Skeletal muscle cell (primary cell): ENCODE measurements at regions not wholly inside any gene's neighbourhood (a gene's known extent, or its start where the extent isn't known, plus 50 kb on each side); places are given as distances from the start of the nearest gene placed in this dataset.
A peak's percentile ranks its signal among the peaks of the same experiment; 100 is the strongest.

Experiments used
- DNase-seq: peaks from one replicate; pipeline ENCODE4 v3.0.0-alpha.2; 2010; ENCODE audit warnings: low read depth
- H3K4me3 ChIP-seq: 2 replicates; pipeline ENCODE4 v1.5.1; 2011; ENCODE audit warnings: low read depth, mild to moderate bottlenecking, control low read depth, low read length, moderate library complexity

- DNase-seq = no peak
- no peak overlapping the region for H3K4me3 ChIP-seq
Measured at GRCh38 chr6:66751630-66752029, 1044.6 kb upstream of the EYS start.

DNA sequence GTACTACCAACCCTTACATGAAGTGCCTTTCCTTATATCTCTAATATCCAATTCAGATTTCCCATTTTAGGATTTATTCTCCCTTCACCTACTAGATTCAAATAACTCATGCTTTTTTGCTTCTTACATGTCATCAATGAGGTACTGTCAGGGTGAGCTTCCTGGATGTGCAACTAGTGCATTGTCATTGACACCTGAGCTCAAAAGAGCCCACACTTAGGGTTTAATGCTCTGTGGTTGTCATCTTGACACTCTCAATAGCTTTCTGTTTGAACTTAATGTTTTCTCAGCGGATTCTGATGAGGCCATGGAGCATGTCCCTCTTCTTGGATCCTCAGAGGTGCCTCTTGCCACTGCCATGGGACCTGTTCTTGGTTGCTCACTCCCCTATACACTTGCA is 1033.3 kb upstream of the EYS start:
- no peak for DNase-seq
- no peak overlapping the region for H3K4me3 ChIP-seq

DNA sequence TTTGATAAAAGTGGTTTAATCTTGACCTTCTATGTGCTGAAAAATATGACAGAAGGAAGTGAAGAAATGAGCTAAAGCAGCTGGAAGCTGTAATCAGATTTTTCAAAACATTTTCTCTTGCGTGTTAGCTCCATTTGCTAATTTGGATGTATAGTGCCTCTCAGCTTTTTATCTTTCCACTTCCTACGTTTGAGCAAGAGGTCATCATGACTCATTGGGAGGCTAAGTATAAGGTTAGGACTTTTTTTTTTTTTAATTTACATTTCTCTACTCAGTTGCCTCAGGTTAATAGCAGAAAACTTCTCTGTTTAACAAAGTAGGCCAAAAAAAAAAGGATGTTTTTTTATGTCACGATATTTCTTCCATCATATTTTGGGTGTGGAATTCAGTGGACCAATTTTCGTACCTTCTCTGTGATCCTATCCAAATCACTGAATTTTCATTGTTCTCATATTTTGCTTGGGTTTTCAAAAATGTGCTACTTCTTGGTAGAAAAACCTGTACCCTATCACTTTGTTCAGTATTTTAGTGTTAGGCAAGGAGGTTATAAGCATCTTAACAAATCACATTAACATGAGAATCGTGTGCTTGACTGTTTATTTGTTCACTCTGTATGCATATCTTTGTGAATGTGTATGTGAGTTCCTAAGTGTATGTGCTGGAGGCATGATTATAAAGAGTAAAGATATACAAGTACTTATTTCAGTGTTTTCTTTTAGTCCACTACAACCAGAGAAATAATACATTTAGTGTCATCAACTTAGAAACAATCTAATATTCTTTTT is 1028.3 kb upstream of the EYS start:
- peak; percentile 4 for DNase-seq

DNA sequence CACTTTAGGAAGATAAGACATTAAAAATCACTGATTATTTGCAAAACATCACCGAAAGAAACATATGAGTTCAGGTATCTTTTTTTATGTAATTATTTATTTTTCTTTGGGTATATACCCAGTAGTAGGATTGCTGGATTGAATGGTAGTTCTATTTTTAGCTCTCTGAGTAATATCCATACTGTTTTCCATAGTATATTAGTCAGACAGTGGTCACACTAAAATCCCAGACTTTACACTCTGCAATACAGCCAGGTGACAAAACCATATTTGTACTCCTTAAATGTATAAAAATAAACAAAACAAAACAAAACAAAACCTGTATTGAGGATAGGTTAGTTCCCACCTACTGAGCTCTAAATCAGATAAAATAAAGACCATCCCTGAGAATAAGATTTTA is 1024.3 kb upstream of the EYS start:
- no peak overlapping the region for H3K4me3 ChIP-seq
- DNase-seq = no peak

More for the DNA sequence above, 1028.3 kb upstream of the EYS start:
- no peak overlapping the region for H3K4me3 ChIP-seq

GRCh38 chr6:66725670-66726069 is 1018.6 kb upstream of the EYS start:
- DNase-seq = no peak
- H3K4me3 ChIP-seq = no peak overlapping the region

- no peak for DNase-seq
- no peak overlapping the region for H3K4me3 ChIP-seq
Measured at GRCh38 chr6:66717801-66718200, 1010.8 kb upstream of the EYS start.

DNA sequence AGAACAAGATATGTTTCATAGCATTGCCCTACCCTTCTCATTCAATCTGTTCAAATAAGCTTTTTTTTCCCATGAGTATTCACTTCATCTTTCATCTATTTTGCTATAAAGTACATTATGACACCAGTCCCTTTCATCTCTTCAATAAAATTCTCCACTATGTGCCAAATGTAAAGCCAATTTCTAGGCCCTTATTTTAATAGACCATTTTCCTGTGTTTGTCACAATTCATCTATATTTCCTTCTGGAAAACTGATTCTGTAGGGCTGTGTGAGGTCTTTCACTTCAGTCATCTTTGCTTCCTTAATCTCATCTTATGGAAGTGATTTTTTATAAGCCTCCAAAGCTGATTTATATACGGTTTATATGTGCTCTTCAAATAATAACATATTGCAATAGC is 992.4 kb upstream of the EYS start:
- H3K4me3 ChIP-seq = no peak overlapping the region

DNA sequence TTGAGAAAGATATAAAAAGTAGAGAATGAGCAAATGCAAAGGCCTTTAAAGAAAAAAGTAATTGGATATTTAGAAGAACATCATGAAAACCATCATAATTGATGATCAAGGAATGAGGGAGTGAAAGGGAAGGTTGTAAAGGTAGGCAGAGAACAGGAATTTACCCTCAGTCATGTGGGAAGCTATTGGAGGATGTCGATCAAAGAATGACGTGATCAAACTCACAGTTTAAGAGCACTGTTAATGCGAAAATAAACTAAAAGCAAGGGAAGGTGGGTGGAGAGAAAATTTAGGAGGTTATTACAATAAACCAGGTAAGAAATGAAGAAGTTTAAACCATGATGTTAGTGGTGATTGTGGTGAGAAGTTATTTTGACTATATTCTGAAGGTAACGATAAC is 982.6 kb upstream of the EYS start:
- H3K4me3 ChIP-seq = no peak overlapping the region
- no peak for DNase-seq

More for the DNA sequence above, 992.4 kb upstream of the EYS start:
- DNase-seq = no peak

DNA sequence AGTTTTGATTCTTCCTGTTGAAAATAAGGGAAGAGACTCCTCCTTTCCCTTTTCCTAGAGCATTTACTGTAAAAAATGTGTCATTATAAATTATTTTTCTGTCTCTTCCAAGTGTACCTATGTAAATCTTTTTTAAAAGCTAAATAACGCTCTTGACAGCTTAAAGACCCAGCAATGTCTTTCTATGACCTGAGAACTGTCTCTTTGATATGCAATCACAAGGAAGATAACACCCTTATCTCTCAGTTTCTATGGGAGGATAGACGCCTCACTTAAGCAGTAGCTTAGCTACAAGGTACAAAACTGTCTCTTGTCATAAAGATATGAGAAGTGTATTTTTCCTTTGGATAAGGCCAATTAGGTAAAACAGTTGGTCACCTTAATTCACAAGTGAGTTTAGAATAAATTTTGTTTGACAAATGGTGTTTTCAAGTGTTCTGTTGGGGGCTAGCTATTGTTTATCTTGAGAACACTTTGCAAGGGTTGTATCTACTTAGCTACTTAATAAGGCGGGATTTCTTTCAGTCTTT is 980.6 kb upstream of the EYS start:
- no peak for DNase-seq
- no peak overlapping the region for H3K4me3 ChIP-seq

- H3K4me3 ChIP-seq = no peak overlapping the region
- no peak for DNase-seq
Measured at GRCh38 chr6:66675906-66676305, 968.9 kb upstream of the EYS start.

DNA sequence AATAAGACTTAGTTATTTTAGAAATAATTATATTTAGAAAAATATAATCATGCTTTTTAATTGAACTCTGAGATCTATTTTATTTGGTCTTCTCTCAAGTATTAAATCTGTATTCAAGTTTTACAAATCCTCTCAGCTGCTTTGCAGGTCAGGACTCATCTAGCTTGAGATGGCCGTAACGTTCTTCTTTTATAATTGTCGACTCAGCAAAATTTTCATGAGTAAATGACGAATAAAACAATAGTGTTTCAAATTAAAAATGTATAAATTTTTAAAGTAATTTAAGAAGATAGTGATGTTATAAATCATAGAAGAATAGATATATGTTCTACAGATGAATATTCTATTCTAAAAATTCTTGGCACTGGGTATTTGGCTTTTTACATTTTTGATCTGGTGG is 957.1 kb upstream of the EYS start:
- DNase-seq = no peak
- H3K4me3 ChIP-seq = no peak overlapping the region

DNA sequence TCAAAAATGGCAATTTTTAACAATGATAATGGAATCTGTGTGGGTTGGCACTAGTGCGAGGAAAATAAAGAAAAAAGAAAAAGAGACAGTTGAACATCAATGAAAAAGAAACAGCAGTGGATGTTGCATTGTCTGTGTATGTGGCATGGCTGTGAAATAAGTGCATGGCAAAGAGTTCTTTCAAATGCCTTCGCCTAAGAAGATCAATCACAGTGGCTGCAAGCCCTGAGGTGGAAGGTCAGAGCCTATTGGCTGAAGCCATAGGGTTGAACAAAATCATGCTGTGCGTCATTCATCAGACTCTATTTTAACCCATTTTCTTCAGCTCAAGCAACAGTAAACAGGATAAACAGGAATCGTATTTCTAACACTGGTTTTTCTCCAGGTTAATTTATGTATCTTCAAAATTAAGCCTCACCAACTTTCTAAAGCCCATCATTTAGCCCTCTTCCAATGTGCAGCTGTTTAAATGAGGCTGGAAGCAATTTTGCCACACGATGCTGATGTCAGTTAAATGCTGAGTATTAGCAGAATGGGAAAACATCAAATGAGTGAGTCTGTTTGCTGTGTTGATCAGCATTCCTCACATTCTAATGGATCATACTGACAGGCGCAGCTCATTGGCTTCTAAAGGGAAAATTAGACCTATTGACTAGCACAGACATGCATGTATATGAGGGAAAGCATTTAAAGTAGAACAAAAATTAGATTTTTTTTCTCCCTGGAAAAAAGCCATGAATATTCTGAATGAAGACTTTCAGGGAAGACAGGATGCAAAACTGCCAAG is 955.9 kb upstream of the EYS start:
- H3K4me3 ChIP-seq = no peak overlapping the region
- no peak for DNase-seq

GRCh38 chr6:66662196-66662595 is 955.2 kb upstream of the EYS start:
- no peak overlapping the region for H3K4me3 ChIP-seq
- DNase-seq = no peak

GRCh38 chr6:66655420-66655819 is 948.4 kb upstream of the EYS start:
- no peak for DNase-seq
- H3K4me3 ChIP-seq = no peak overlapping the region

GRCh38 chr6:66638518-66638917 is 931.5 kb upstream of the EYS start:
- no peak for DNase-seq
- no peak overlapping the region for H3K4me3 ChIP-seq

DNA sequence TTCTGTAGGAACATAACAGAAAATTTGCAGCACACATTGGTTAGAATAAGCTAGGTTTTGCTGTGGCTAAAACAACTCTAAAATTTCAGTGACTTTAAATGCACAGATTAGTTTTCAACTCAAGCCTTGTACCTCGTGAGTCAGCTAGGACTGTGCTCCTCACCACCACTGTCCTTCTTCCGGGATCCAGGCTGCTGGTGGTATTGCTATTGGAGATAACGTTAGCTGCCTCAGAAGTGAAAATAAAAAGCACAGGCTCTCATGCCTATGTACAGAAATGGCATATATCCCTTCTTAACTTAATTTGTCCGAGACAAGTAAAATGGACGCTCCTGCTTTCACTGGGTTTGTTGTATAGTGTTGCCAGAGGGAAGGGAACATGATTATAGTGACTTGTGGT is 931.1 kb upstream of the EYS start:
- DNase-seq = no peak
- no peak overlapping the region for H3K4me3 ChIP-seq

DNA sequence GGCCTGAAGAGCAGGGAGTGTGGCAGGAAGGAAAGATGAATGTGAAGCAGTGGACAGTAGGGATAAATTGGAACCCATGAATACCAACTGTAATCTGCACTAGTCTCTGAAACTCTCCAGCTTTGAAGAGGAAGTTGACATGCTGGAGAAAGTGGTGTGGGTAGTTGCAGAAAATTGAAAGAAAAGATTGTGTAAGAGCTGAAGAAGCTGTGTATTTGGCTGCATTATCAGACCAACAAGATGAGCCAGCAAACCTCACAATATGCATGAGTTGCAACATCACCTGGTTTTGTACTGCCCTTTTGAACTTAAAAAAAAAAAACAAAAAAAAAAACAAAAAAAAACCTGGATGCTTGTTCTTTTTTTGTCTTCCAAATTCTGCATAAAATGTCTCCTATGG is 921.9 kb upstream of the EYS start:
- peak; percentile 24 for DNase-seq
- no peak overlapping the region for H3K4me3 ChIP-seq

GRCh38 chr6:66623050-66623449 is 916.0 kb upstream of the EYS start:
- no peak overlapping the region for H3K4me3 ChIP-seq
- no peak for DNase-seq

DNA sequence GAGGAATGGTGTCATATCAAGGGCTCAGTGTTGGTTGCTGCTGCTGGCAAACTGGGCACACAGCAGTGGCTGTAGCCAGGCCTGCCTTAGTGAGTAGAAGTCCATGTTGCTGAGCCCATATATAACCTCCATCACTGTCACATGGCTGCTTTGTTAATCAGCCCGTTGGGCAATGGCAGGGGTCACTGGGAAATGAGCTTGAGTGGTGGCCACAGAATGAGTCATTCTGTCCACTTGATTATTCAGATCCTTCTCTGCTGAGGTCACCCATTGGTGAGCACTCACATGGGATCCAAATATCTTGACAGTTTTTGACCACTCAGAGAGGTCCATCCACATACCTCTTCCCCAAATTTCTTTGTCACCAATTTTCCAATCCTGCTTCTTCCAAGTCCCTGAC is 898.9 kb upstream of the EYS start:
- no peak overlapping the region for H3K4me3 ChIP-seq
- DNase-seq = no peak

DNA sequence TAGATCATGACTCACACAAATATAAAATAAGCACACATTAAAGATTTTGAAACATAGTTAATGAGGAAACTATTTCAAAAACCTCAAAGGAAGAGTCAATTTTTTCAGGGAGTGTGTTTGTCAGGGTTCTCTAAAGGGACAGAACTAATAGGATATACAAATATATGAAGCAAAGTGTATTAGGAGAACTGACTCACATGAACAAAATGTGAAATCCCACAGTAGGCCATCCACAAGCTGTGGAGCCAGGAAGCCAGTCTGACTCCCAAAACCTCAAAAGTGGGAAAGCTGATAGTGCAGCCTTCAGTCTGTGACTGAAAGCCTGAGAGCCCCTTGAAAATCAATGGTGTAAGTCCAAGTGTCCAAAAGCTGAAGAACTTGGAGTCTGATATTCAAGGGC is 898.0 kb upstream of the EYS start:
- H3K4me3 ChIP-seq = no peak overlapping the region
- peak; percentile 9 for DNase-seq

DNA sequence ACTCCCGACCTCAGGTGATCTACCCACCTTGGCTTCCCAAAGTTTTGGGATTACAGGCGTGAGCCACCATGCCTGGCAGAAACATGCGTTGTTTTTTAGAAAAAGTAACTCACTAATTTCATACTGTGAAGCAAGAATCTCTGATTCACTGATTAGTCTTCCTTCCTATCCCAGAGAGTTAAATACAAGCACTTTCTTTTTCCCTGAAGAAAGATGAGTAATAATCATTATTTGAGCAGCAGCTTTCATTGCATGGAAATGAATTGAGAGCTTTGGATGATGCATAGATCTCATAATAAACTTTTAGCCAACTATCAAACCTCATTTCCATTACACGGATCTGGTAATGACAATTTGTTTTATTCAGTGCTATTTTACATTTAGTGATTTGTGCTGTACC is 892.5 kb upstream of the EYS start:
- no peak overlapping the region for H3K4me3 ChIP-seq
- no peak for DNase-seq
